HUDEP-2 (cell line): ENCODE measurements at regions not wholly inside any gene's neighbourhood (a gene's known extent, or its start where the extent isn't known, plus 50 kb on each side); places are given as distances from the start of the nearest gene placed in this dataset.

Experiments used
- DNase-seq, 76 experiments: peaks; one replicate each; lab custom pipeline; 2025; ENCODE audit not compliant: unreplicated experiment in 76 of 76; lab: John Stamatoyannopoulos, UW

- DNase-seq = no peak
Measured at GRCh38 chr5:1707467-1707866, 92.2 kb downstream of the MRPL36 start.

DNA sequence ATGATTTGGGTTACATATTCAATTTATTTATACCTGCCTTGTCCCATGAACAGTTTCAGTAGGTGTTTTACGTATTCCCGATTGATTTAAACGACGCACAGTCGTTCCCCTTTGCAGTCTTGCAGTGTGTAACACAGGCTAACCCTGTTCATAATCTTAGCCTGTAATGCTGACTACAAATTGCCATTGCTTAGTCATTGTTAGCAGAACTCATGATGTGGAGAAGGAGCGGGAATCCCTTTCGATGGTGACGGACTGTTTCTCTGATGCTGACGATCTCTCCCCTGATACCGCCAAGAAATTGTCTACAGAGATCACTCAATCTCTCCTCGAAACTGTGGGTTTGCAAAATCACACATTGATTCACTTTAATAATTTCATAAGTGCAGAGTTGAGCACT, 93.2 kb downstream of the MRPL36 start:
- DNase-seq = no peak

- DNase-seq = no peak
Measured at GRCh38 chr5:1706021-1706420, 93.6 kb downstream of the MRPL36 start.

DNA sequence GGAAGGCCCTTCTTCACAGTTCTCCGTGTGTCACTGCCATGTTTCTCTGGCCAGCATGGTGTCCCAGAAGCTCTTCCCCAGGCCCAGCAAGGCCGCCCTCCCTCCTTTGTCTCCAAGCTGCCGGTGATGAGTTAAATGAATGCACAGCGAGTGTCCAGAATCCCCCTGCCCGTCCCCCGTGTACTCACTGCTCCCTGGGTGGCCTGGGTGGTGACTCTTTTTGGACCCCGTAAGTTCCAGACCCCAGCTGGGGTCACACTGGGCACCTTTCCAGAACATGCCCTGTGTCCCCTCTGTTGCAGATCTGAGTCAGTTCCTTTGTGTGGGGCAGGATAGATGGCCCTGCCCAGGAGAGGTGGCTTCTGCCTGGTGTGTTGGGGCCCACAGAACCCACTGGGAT, 95.0 kb downstream of the MRPL36 start:
- DNase-seq = no peak

DNA sequence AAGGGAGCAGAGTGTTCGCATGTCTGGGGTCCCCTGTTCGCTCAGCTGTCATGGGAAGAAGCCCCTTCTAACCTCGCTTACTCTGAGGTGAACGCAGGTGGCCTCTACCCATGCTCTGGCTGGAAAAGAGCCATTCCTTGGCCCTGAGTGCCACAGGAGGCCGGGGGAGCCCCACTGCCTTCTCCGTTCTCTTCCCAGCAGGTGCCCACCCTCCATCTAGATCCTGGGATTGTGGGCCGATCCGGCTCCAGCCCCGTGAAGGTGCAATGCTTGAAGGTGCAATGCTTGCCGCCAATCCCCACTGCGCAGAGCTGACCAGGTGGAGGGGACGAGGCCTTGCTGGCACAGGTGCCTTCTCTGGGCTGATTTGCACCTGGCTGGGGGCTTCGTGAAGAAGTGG, 95.4 kb downstream of the MRPL36 start:
- no peak for DNase-seq

DNA sequence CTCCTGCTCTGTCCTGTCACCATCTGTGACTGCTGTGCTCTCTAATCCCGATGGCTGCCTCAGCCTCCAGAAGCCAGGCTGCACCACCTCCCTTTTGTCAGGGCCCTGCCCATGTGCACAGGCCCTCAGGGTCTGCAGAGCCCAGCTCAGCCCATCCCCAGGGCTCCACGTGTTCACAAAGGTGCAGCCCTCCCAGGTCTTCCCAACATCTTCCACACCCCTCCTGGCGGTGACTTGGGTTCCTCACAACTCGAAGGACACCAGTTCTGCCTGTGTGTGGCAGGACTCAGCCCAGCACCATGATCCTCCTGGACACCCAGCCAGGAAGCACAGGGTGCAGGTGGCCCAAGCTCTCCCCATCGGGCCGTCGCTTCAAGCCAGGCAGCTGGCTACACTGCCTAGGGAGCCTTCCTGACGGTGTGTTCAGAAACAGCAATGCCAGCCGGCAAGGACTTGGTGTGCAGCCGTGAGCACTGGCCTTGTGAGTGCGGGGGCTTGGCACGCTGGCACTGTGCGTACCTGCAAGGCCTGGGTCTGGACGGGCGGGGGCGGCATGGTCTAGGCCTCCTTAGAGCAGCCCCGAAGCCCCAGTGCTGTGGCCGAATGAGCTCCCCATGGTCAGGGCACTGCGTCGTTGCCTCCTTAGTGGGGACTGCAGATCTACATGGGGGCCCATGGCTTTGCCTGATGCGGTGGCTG, 96.1 kb downstream of the MRPL36 start:
- DNase-seq = no peak

DNA sequence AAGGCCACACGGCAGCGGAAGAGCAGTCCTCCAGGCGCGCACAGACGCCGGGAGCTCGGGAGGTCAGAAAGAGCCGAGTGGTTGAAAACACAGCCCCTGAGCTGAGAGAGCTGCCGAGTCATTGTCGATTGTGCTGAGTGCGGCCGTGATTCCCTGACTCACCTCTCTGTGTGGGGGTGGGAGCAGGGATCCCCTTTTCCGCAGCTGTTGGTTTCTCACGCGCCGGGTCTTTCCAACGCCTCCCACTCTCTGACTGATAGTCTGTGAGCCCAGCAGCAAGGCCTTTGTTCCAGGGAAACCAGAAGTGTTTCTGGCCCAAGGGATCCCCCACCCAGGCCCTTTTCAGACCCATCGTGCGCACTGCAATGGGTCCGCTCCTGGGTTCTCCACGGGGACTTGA, 97.3 kb downstream of the MRPL36 start:
- DNase-seq = no peak

DNA sequence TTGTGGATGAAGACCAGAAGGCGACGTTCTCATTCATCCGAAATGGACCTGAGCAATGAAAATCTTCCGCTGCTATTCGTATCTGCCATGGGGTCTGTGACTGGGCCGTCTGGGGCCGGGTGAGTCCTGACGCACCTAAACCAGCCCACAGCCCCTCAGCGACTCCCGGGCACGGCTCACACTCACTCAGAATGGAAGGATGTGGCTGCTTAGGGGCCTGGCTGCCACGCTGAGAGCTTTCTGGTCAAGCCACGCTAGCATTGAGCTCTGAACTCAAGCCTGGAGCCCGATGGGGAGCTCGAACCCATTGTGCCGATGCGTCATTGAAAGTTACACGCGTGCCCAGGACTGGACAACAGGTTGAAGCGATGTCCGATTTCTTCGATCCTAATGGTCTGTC, 97.8 kb downstream of the MRPL36 start:
- no peak for DNase-seq

GRCh38 chr5:1701216-1701864, 98.3 kb downstream of the MRPL36 start:
- DNase-seq = no peak

GRCh38 chr5:1699394-1699793, 100.2 kb downstream of the MRPL36 start:
- no peak for DNase-seq

DNA sequence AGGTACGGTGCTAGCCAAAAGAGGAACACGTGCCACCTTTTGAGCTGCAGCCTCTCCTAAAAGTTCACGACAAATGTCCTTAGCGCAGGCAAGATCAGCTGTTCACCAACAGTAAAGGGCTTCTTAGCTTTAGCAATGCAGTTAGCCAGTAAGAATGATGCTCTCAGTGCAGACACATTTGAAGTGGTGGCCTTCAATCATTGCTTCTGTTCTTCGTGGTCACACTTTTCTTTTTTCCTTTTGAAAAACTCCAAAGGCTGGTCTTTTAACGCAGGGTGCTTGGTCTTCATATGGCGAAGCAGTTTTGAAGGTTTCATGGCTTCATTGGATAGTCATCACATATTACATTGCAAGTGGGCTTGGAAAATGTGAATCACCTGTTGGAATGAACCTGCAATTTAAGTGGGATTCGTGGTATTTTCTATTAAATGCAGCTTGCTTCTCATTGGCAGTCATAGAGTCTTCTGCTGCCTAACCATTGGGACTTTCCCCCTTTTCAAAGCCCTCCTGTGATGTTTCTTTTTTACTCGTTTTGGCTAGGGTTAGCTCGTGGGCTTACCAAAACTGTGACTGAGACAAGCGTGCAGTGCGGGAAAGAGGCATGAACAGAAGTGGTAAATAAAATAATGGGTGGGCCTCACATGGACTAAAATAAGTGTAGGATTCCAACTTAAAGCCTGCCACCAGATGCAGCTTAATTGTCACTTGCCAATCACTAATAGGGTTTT, 100.9 kb downstream of the MRPL36 start:
- DNase-seq = no peak

DNA sequence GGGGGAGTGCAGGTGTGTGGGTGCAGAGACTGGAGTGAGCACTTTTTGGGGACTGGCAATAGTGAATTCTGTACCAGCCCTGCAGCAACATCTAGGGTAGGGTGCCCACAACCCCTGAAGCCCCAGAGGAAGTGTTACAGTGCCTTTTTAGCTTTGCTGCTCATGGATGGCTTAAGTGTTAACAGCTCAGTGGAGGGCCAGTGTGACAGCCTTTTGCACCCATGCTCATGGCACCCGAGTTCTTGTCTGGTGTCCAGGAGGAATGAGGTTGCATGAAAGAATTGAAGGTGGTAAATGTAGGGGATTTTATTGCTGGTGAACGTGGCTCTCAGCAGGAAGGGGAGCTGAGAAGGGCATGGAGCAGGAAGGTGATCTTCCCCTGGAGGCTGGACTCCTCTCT, 107.3 kb downstream of the MRPL36 start:
- no peak for DNase-seq

- DNase-seq = no peak
Measured at GRCh38 chr5:1687301-1687970, 112.2 kb downstream of the MRPL36 start.

DNA sequence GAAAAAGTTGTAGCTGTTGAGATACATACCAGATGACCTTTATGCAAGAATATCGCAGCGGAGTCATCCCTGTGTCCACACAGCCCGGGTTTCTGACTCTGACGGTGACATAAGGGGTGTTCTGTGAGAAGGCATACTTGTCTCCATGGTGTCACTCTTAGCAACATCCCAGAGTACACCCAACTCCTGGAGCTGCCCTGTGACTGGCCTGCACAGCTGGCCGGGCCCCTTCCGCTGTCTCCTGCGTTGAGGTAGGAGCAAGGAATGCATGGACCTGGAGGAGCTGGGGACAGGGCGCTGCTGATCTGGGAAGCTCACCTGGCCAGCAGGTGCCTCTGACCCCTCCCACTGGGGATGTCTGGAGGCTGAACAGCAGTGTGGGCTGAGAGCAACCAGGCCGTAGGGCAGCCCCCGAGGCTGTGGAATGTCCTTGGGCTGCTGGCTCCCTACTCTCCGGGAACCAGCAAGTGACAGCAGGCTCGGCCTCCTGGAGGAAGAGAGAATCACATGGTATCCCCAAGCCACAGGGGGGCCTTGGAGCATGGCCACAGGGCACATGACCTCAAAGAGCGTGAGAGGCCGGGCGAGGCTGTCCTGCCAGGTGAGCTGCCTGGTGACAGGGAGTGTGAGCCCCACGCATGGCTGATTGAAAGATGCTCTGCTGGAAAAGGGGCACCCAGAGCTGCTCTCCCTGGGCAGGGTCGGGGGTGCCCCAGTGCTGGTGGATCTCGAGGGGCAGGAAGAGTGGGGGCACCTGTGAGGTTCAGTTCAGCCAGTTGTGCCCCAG, 113.4 kb downstream of the MRPL36 start:
- no peak for DNase-seq

DNA sequence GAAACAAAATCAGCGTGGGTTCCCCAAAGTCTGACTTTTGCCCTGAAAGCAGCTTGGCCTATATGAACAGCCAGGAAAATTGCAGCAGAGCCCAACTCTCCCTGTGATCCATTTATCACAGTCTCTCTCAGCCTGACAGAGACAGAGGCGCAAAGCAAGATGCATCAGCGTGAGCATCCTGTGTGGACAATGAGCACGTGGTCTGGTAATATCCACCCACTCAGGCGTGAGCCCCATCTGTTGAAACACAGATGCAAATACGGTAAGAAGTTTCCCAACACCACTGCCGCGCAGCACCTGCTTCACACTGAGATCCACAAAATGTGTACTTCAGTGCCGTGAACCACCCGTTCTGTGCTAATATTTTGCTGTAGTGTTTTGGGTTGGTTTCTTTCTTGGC, 114.6 kb downstream of the MRPL36 start:
- DNase-seq = no peak

GRCh38 chr5:1681955-1682354, 117.7 kb downstream of the MRPL36 start:
- DNase-seq = no peak

- no peak for DNase-seq
Measured at GRCh38 chr5:1673042-1673677, 126.5 kb downstream of the MRPL36 start.

GRCh38 chr5:1672396-1672795, 127.2 kb downstream of the MRPL36 start:
- no peak for DNase-seq

- DNase-seq = no peak
Measured at GRCh38 chr5:1671351-1671750, 128.3 kb downstream of the MRPL36 start.

DNA sequence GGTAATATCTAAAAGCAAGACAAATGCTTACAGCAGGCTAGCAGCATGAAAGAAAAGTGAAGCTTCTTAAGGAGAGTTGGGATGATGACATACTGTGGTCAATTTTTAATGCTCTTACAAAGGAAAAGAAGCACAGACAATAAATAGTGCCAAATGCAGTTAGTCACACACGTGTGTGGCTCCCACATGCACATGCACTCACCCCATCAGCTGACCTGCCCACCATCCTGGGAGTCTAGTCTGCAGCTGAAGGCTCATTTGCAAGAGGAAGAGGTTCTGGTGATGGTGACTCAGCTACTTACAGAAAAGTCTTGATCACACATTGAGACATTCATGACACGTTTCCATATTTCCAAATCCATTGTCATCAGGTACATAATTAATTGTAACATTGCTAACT, 129.3 kb downstream of the MRPL36 start:
- DNase-seq = no peak
